Testis (tissue), 2 donors: ENCODE measurements at regions not wholly inside any gene's neighbourhood (a gene's known extent, or its start where the extent isn't known, plus 50 kb on each side); places are given as distances from the start of the nearest gene placed in this dataset.

ENCODE experiments used
- POLR2A ChIP-seq: fragments of 450-650 bp; IDR thresholded peaks from one replicate; pipeline ENCODE4 v1.6.1; 2017; ENCODE audit warnings: antibody characterized with exemption, mild to moderate bottlenecking, moderate library complexity
- TF ChIP-seq, protein P1 (sequence below), 3 experiments: fragments of 450-650 bp in 2 of 3; fragments of 200-600 bp in 1 of 3; sonication (generic) in 1 of 3; IDR thresholded peaks; one replicate each; pipeline ENCODE4 v1.5.1; 2016 to 2019; ENCODE audit warnings: antibody characterized with exemption in 3 of 3, mild to moderate bottlenecking in 2 of 3, moderate library complexity in 1 of 3

DNA sequence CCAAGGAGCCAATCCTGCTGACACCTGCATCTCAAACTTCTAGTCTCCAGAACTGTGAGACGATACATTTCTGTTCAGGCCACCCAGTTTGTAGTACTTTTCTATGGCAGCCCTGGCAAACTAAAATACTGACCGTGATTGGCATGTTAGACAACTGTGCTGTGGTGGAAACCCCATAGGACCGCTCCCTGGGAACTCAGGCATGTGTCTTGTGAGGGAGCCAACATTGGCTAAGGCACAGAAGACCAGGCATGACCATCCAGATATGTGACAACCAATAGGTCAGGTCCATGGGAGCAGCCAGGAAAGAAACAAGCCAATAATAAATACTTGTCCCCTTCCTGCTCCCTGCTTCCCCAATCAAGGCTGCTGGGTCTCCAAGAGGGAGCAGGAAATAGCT is 101.4 kb upstream of the MPDZ start:
- TF ChIP-seq, protein P1, sequence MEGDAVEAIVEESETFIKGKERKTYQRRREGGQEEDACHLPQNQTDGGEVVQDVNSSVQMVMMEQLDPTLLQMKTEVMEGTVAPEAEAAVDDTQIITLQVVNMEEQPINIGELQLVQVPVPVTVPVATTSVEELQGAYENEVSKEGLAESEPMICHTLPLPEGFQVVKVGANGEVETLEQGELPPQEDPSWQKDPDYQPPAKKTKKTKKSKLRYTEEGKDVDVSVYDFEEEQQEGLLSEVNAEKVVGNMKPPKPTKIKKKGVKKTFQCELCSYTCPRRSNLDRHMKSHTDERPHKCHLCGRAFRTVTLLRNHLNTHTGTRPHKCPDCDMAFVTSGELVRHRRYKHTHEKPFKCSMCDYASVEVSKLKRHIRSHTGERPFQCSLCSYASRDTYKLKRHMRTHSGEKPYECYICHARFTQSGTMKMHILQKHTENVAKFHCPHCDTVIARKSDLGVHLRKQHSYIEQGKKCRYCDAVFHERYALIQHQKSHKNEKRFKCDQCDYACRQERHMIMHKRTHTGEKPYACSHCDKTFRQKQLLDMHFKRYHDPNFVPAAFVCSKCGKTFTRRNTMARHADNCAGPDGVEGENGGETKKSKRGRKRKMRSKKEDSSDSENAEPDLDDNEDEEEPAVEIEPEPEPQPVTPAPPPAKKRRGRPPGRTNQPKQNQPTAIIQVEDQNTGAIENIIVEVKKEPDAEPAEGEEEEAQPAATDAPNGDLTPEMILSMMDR (IDR thresholded peaks at IDR 0.05) = no peak
- no peak for TF ChIP-seq POLR2A
